ENCODE measurements at regions not wholly inside any gene's neighbourhood (a gene's known extent, or its start where the extent isn't known, plus 50 kb on each side); places are given as distances from the start of the nearest gene placed in this dataset.

GRCh38 chr2:226443112-226443511 is 356.5 kb downstream of the IRS1 start:
- no peak for DNase-seq
- 72% methylated on average over 5 of the region's 5 CpGs for WGBS (ENCODE audit: insufficient coverage, low coverage, low lambda C conversion rate, missing lambda C conversion rate)

DNA sequence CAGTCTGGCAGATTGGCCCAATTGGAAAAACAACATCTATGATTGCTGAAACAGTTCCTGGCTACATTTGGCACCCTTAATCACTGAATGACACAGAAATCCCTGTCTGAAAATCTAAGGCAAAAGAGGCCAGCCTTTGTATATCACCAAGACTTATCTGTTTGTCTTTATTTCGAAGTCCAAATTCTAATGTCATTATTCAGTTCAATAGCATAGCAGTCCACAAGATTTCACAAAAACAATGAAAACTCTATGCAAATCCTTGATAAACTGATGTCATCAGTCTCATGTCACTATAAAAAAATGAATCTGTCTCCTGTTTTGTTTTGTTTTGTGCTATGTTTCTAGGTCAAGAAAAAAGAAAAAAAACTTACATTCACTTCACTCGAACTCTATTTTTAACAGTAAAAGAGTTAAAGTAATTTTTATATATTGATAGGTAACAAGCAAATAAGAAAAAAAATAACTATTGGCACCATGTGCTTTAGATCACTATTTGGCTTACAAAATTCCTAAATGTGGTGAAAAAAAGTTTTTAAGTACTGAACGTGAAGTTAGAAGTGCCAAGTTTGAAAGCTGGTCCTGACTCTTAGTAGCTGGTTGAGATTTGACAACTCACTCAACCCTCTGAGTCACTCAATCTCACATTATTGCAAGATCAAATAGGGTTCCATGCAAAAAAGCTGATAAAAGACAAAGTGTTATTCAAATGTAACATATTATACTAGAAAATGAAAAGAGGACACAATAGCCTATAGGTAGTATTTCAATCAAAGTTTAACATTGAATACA is 359.3 kb downstream of the IRS1 start:
- TF ChIP-seq, protein P1, sequence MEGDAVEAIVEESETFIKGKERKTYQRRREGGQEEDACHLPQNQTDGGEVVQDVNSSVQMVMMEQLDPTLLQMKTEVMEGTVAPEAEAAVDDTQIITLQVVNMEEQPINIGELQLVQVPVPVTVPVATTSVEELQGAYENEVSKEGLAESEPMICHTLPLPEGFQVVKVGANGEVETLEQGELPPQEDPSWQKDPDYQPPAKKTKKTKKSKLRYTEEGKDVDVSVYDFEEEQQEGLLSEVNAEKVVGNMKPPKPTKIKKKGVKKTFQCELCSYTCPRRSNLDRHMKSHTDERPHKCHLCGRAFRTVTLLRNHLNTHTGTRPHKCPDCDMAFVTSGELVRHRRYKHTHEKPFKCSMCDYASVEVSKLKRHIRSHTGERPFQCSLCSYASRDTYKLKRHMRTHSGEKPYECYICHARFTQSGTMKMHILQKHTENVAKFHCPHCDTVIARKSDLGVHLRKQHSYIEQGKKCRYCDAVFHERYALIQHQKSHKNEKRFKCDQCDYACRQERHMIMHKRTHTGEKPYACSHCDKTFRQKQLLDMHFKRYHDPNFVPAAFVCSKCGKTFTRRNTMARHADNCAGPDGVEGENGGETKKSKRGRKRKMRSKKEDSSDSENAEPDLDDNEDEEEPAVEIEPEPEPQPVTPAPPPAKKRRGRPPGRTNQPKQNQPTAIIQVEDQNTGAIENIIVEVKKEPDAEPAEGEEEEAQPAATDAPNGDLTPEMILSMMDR (IDR thresholded peaks at IDR 0.05) = no peak
- no peak for TF ChIP-seq POLR2A (IDR thresholded peaks at IDR 0.05)
- ATAC-seq (peak in 3 of 4 donors; percentile 37 to 40 (median 39)), DNase-seq (no peak)
- no peaks in the 10 kb centered on the region for H3K27me3 ChIP-seq
- 67% methylated on average over 3 of the region's 3 CpGs for WGBS (ENCODE audit: insufficient coverage, low coverage, low lambda C conversion rate, missing lambda C conversion rate)
- intact Hi-C loops (cut with DNase I) = no loop called here
- peaks cover 0 to 24% (median 6%) of the 10 kb centered on the region in 4 donors for H3K4me1 ChIP-seq
- peak overlapping the region in 1 of 3 donors; percentile 43 for H3K27ac ChIP-seq
- H3K9me3 ChIP-seq = no peaks in the 10 kb centered on the region
- H3K36me3 ChIP-seq = no peaks in the 10 kb centered on the region
- no peak overlapping the region for H3K4me3 ChIP-seq

More at GRCh38 chr2:226443112-226443511, 356.5 kb downstream of the IRS1 start:
- Histone ChIP-seq H3K4me1 (peaks cover 0 to 29% (median 8%) of the 10 kb centered on the region in 4 donors), H3K9me3 (no peaks in the 10 kb centered on the region), H3K4me3 (no peak overlapping the region), H3K27ac (no peak overlapping the region), H3K27me3 (no peaks in the 10 kb centered on the region), H3K36me3 (no peaks in the 10 kb centered on the region)
- intact Hi-C loops (cut with DNase I) = no loop called here
- no peak for ATAC-seq
- TF ChIP-seq POLR2A (IDR thresholded peaks at IDR 0.05) = no peak
- TF ChIP-seq, protein P1 (IDR thresholded peaks at IDR 0.05) = no peak

- H3K27me3 ChIP-seq = no peaks in the 10 kb centered on the region
- intact Hi-C loops (cut with DNase I) = no loop called here
- peak in 2 of 4 donors; percentile 22 to 24 for ATAC-seq
- H3K36me3 ChIP-seq = no peaks in the 10 kb centered on the region
- TF ChIP-seq, protein P1 (IDR thresholded peaks at IDR 0.05) = no peak
- no peak for TF ChIP-seq POLR2A (IDR thresholded peaks at IDR 0.05)
- H3K4me1 ChIP-seq = peaks cover 0 to 17% (median 5%) of the 10 kb centered on the region in 4 donors
- no peak for DNase-seq
- 49% methylated on average over 6 of the region's 6 CpGs for WGBS (ENCODE audit: insufficient coverage, low coverage, low lambda C conversion rate, missing lambda C conversion rate)
- H3K4me3 ChIP-seq = no peak overlapping the region
- peak overlapping the region in 1 of 3 donors; percentile 43 for H3K27ac ChIP-seq
- no peaks in the 10 kb centered on the region for H3K9me3 ChIP-seq
Measured at GRCh38 chr2:226439337-226439736, 360.3 kb downstream of the IRS1 start.

DNA sequence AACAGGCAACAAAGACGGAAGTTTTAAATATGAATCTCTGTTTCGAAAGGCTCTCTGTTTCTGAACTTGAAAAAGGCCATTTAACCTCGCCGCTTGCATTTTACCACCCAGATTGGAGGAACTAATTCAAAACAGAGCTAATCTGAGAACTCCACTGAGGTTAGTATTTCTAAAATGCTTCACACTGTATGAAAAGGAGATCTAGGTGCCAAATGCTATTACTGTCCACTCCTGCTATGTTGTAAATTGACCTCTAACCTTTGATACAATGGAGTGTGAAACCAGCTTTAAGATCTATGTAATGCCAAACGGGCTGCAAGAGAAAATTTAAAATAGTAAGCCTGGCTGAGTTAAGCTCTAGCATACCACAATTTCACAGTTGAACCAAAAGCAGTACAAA is 364.5 kb downstream of the IRS1 start:
- TF ChIP-seq, protein P1 (IDR thresholded peaks at IDR 0.05) = no peak
- TF ChIP-seq POLR2A (IDR thresholded peaks at IDR 0.05) = no peak
- H3K4me3 ChIP-seq = no peak overlapping the region
- ATAC-seq (peak; percentile 70 to 87 (median 84)), DNase-seq (no peak)
- H3K27me3 ChIP-seq = no peaks in the 10 kb centered on the region
- H3K4me1 ChIP-seq = peaks cover 0 to 9% (median 5%) of the 10 kb centered on the region in 4 donors
- H3K36me3 ChIP-seq = no peaks in the 10 kb centered on the region
- 70% methylated on average over 5 of the region's 5 CpGs for WGBS (ENCODE audit: insufficient coverage, low coverage, low lambda C conversion rate, missing lambda C conversion rate)
- intact Hi-C loops (cut with DNase I) = no loop called here
- H3K9me3 ChIP-seq = no peaks in the 10 kb centered on the region
- H3K27ac ChIP-seq = peak overlapping the region in 2 of 3 donors; percentile 3 to 17
